ENCODE measurements at regions not wholly inside any gene's neighbourhood (a gene's known extent, or its start where the extent isn't known, plus 50 kb on each side); places are given as distances from the start of the nearest gene placed in this dataset.

GRCh38 chr3:34239875-34240274 is 441.4 kb downstream of the PDCD6IP start:
- no peaks in the 10 kb centered on the region for H3K4me1 ChIP-seq (ENCODE audit: insufficient read depth)
- H3K4me3 Mint-ChIP-seq = no peak overlapping the region
- no peaks in the 10 kb centered on the region for H3F3A ChIP-seq (replicated peaks; ENCODE audit: low read depth)
- no peaks in the 10 kb centered on the region for H3K36me3 ChIP-seq (ENCODE audit: insufficient read depth)
- H3K79me2 ChIP-seq (replicated peaks; ENCODE audit: insufficient read depth) = no peaks in the 10 kb centered on the region
- no peak overlapping the region for H3K27ac Mint-ChIP-seq
- no peak overlapping the region for H2AFZ ChIP-seq
- H3K9me2 ChIP-seq (ENCODE audit: insufficient read depth) = no peaks in the 10 kb centered on the region
- H3K36me3 Mint-ChIP-seq (ENCODE audit: low read depth) = no peaks in the 10 kb centered on the region
- H3K4me1 Mint-ChIP-seq = no peaks in the 10 kb centered on the region; the same call in 2 of the 3 replicates
- no peak overlapping the region for H3K4me2 ChIP-seq
- H3K27ac ChIP-seq (ENCODE audit: low read depth) = no peak overlapping the region
- TF ChIP-seq ZNF331 (CRISPR knock-in tag; IDR thresholded peaks at IDR 0.05; ENCODE audit: low read depth) (no peak), ZNF462 (CRISPR knock-in tag; IDR thresholded peaks at IDR 0.05) (no peak)
- DNase-seq (ENCODE audit: low spot score) (no peak), ATAC-seq (no peak)
- H3K9me3 Mint-ChIP-seq = no peaks in the 10 kb centered on the region
- no peaks in the 10 kb centered on the region for H3K27me3 Mint-ChIP-seq (ENCODE audit: insufficient read depth, low read depth, poor library complexity)
- no peak overlapping the region for H3K4me3 ChIP-seq
- no peaks in the 10 kb centered on the region for H3K27me3 ChIP-seq (ENCODE audit: insufficient read depth)
- H4K20me1 ChIP-seq (replicated peaks; ENCODE audit: insufficient read depth) = no peaks in the 10 kb centered on the region

GRCh38 chr3:34247401-34247800 is 449.0 kb downstream of the PDCD6IP start:
- H3K36me3 Mint-ChIP-seq (ENCODE audit: low read depth) = no peaks in the 10 kb centered on the region
- Histone ChIP-seq H3K36me3 (ENCODE audit: insufficient read depth) (no peaks in the 10 kb centered on the region), H3K4me2 (no peak overlapping the region), H3K4me3 (no peak overlapping the region), H4K20me1 (replicated peaks; ENCODE audit: insufficient read depth) (no peaks in the 10 kb centered on the region), H3K27me3 (ENCODE audit: insufficient read depth) (no peaks in the 10 kb centered on the region), H3K79me2 (replicated peaks; ENCODE audit: insufficient read depth) (no peaks in the 10 kb centered on the region), H2AFZ (no peak overlapping the region), H3K4me1 (ENCODE audit: insufficient read depth) (no peaks in the 10 kb centered on the region), H3K27ac (ENCODE audit: low read depth) (no peak overlapping the region), H3F3A (replicated peaks; ENCODE audit: low read depth) (no peaks in the 10 kb centered on the region), H3K9me2 (ENCODE audit: insufficient read depth) (0 out of 2 replicates have a peak, but pooled peaks cover 2% of the 10 kb centered on the region)
- H3K9me3 Mint-ChIP-seq = no peaks in the 10 kb centered on the region
- H3K27me3 Mint-ChIP-seq (ENCODE audit: insufficient read depth, low read depth, poor library complexity) = no peaks in the 10 kb centered on the region
- DNase-seq (ENCODE audit: low spot score) (no peak), ATAC-seq (no peak)
- no peak overlapping the region for H3K27ac Mint-ChIP-seq
- no peaks in the 10 kb centered on the region for H3K4me1 Mint-ChIP-seq
- no peak overlapping the region for H3K4me3 Mint-ChIP-seq
- TF ChIP-seq REST (IDR thresholded peaks at IDR 0.05; ENCODE audit: unreplicated experiment) (no peak), ETS1 (IDR thresholded peaks at IDR 0.05) (no peak), ZNF114 (CRISPR knock-in tag; IDR thresholded peaks at IDR 0.05) (no peak), JUNB (IDR thresholded peaks at IDR 0.05; ENCODE audit: unreplicated experiment) (no peak), ZNF331 (CRISPR knock-in tag; IDR thresholded peaks at IDR 0.05; ENCODE audit: low read depth) (no peak)

Data from GM23338 (cell line).